ENCODE measurements at regions not wholly inside any gene's neighbourhood (a gene's known extent, or its start where the extent isn't known, plus 50 kb on each side); places are given as distances from the start of the nearest gene placed in this dataset.

DNA sequence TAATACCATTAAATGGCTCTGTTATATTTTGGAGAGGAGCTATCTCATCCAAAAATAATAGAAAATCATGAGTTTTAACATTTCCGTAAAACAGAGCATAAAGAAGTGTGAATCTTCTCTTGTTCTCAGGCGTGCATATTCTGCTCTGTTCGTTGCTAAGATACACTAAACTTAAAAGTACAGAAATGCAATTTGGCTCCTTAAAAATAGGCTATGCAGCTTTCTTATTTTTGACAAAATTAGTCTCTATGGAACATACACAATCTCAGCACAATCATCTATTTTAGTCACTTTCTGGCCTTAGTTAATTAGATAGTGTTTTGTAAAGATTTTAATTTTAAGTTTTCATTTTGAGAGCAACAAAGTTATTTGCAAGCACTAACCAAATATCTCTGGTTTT is 79.0 kb upstream of the USP25 start:
- no peak for TF ChIP-seq POLR2A (IDR thresholded peaks at IDR 0.05)
- TF ChIP-seq, protein P1, sequence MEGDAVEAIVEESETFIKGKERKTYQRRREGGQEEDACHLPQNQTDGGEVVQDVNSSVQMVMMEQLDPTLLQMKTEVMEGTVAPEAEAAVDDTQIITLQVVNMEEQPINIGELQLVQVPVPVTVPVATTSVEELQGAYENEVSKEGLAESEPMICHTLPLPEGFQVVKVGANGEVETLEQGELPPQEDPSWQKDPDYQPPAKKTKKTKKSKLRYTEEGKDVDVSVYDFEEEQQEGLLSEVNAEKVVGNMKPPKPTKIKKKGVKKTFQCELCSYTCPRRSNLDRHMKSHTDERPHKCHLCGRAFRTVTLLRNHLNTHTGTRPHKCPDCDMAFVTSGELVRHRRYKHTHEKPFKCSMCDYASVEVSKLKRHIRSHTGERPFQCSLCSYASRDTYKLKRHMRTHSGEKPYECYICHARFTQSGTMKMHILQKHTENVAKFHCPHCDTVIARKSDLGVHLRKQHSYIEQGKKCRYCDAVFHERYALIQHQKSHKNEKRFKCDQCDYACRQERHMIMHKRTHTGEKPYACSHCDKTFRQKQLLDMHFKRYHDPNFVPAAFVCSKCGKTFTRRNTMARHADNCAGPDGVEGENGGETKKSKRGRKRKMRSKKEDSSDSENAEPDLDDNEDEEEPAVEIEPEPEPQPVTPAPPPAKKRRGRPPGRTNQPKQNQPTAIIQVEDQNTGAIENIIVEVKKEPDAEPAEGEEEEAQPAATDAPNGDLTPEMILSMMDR (IDR thresholded peaks at IDR 0.05) = no peak

All from breast epithelium (tissue), 3 donors.